Osteocyte (in vitro differentiated cells): ENCODE measurements at regions not wholly inside any gene's neighbourhood (a gene's known extent, or its start where the extent isn't known, plus 50 kb on each side); places are given as distances from the start of the nearest gene placed in this dataset.

Experiments
- DNase-seq: peaks from one replicate; pipeline ENCODE4 v3.0.0; 2021; ENCODE audit warnings: mixed read lengths; ENCODE audit not compliant: unreplicated experiment; ENCODE audit errors: extremely low spot score
- H3K27ac Mint-ChIP-seq: one replicate; pipeline ENCODE4 v1.8.0; 2021; ENCODE audit warnings: mild to moderate bottlenecking, mixed read lengths; ENCODE audit not compliant: unreplicated experiment
- H3K27me3 Mint-ChIP-seq: one replicate; pipeline ENCODE4 v1.8.0; 2021; ENCODE audit warnings: mixed read lengths; ENCODE audit not compliant: unreplicated experiment
- H3K36me3 Mint-ChIP-seq: one replicate; pipeline ENCODE4 v1.8.0; 2021; ENCODE audit warnings: mixed read lengths; ENCODE audit not compliant: unreplicated experiment
- H3K4me1 Mint-ChIP-seq: one replicate; pipeline ENCODE4 v1.8.0; 2021; ENCODE audit warnings: mixed read lengths; ENCODE audit not compliant: unreplicated experiment
- H3K4me3 Mint-ChIP-seq: one replicate; pipeline ENCODE4 v1.8.0; 2021; ENCODE audit warnings: mild to moderate bottlenecking, moderate library complexity, mixed read lengths; ENCODE audit not compliant: unreplicated experiment
- H3K9me3 Mint-ChIP-seq: one replicate; pipeline ENCODE4 v1.8.0; 2021; ENCODE audit warnings: mixed read lengths; ENCODE audit not compliant: unreplicated experiment
- CTCF ChIP-seq: fragments of 200-600 bp; sonication (generic); IDR thresholded peaks from 2 replicates; pipeline ENCODE4 v1.5.0; 2021; ENCODE audit warnings: antibody characterized with exemption, mild to moderate bottlenecking, moderate library complexity

- H3K4me3 Mint-ChIP-seq = no peak overlapping the region
- no peaks in the 10 kb centered on the region for H3K4me1 Mint-ChIP-seq
- H3K27ac Mint-ChIP-seq = no peak overlapping the region
- no peak for DNase-seq
- H3K27me3 Mint-ChIP-seq = no peaks in the 10 kb centered on the region
- peaks cover 28% of the 10 kb centered on the region for H3K9me3 Mint-ChIP-seq
- H3K36me3 Mint-ChIP-seq = peaks cover 4% of the 10 kb centered on the region
- no peak for TF ChIP-seq CTCF
Observed at GRCh38 chr1:193657552-193657951, 471.1 kb upstream of the B3GALT2 start.

DNA sequence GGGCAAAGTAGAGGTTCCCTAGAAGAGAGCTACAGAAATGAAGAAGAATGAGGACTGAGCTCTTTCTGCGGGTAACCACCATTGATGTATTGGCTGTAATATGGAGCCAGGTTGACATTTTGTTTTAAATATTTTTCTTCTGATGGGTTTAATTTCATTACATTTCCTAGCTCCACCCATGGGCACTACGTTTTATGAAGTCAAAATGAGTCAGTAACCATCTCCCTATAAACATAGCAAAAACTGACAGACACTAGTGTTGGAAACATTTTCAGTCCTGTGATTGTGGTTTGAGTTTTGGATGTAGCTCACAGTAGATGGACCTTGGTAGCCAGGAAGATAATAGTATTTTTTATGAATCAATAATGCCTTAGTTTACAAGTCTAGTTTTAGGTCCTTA, 470.4 kb upstream of the B3GALT2 start:
- TF ChIP-seq CTCF = no peak
- Mint-ChIP-seq H3K27me3 (no peaks in the 10 kb centered on the region), H3K27ac (no peak overlapping the region), H3K36me3 (peaks cover 4% of the 10 kb centered on the region), H3K4me1 (no peaks in the 10 kb centered on the region), H3K4me3 (no peak overlapping the region), H3K9me3 (peaks cover 28% of the 10 kb centered on the region)
- DNase-seq = no peak

DNA sequence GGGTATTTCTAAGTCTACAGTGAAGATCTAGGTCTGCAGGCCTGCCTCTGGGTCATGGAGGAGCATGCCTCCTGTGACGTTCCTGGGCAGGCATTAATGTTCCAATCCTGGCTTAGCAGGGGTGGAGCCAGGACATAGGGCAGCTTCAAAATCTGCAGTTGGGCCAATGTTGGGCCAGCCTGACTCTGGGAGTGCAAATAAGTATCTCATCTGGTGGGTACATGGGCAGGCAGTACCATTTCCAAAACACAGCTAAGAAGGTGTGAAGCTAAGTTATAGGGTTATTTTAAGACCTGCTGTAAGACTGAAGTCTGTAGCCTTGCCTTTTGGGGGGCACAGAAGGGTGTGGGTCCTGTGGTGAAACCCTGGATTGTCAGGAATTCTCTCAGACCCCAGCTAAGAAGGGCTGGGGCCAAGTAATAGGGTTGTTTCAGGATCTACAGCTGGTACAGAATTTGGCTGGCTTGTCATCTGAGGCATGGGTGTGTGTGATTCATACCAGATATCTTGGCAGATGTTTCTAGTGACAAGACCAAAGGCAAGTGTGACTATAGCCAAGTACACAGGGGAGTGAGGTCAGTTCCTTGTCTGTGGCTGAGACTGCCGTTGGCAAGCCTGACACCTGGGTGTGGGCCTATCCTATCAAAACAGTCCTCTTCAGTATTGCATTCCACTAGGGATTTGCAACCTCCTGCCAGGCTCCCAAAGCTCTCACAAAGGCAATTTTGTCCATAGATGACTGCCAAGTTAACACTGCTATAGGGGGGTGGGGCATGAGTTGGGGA, 468.7 kb upstream of the B3GALT2 start:
- DNase-seq = no peak
- Mint-ChIP-seq H3K27me3 (no peaks in the 10 kb centered on the region), H3K4me1 (no peaks in the 10 kb centered on the region), H3K9me3 (peaks cover 31% of the 10 kb centered on the region), H3K4me3 (no peak overlapping the region), H3K36me3 (peaks cover 4% of the 10 kb centered on the region), H3K27ac (no peak overlapping the region)
- TF ChIP-seq CTCF = no peak

DNA sequence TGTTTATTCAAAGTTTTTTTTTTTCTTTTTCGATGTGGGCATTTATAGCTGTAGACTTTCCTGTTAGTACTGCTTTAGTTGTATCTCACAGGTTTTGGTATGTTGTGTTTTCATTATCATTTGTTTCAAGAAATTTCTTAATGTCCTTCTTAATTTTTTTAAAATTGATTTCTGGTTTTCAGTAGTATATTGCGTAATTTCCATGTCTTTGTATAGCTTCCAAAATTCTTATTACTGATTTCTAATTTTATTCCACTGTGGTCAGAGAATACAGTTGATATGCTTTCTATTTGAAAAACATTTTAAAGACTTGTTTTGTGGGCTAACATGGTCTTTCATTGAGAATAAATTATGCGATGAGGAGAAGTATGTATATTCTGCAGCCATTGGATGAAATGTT, 463.2 kb upstream of the B3GALT2 start:
- Mint-ChIP-seq H3K9me3 (peaks cover 37% of the 10 kb centered on the region), H3K27ac (no peak overlapping the region), H3K4me3 (no peak overlapping the region), H3K4me1 (no peaks in the 10 kb centered on the region), H3K27me3 (no peaks in the 10 kb centered on the region), H3K36me3 (peaks cover 4% of the 10 kb centered on the region)
- DNase-seq = no peak
- TF ChIP-seq CTCF = no peak

DNA sequence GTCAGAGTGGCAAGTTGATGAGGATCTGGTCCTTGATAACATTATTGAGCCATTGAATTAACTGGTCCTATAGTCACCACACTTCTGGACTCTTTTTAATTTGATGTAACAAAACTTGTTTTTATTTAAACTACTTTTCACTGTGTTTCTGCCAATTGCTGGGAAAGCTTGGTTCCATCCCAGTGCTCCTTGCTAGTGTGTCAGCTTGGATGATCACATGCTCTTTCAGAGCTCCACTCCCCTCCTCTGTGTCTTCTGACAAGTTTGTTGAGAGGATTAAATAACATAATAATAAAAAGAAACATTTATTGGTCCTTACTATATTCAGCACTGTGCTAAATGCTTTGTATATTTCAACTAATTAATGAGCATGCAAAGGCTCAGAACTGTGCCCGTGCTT, 448.5 kb upstream of the B3GALT2 start:
- H3K9me3 Mint-ChIP-seq = peaks cover 18% of the 10 kb centered on the region
- peaks cover 11% of the 10 kb centered on the region for H3K4me1 Mint-ChIP-seq
- H3K36me3 Mint-ChIP-seq = no peaks in the 10 kb centered on the region
- no peaks in the 10 kb centered on the region for H3K27me3 Mint-ChIP-seq
- H3K27ac Mint-ChIP-seq = no peak overlapping the region
- no peak for TF ChIP-seq CTCF
- no peak overlapping the region for H3K4me3 Mint-ChIP-seq
- no peak for DNase-seq
